Keratinocyte (primary cell): ENCODE measurements at regions not wholly inside any gene's neighbourhood (a gene's known extent, or its start where the extent isn't known, plus 50 kb on each side); places are given as distances from the start of the nearest gene placed in this dataset.

Experiments used
- CTCF ChIP-seq, 3 experiments: IDR thresholded peaks in 1 of 3; conservative IDR thresholded peaks in 1 of 3; optimal IDR thresholded peaks in 1 of 3; 2 replicates in 2 of 3; 3 replicates in 1 of 3; pipeline versions ENCODE3 to v1.5.1; 2011; ENCODE audit warnings: low read length in 3 of 3, mild to moderate bottlenecking in 3 of 3, moderate library complexity in 2 of 3, control low read depth in 1 of 3, inconsistent platforms in 1 of 3; ENCODE audit not compliant: insufficient read depth in 2 of 3; ENCODE audit errors: extremely low read depth in 1 of 3
- EZH2 ChIP-seq: IDR thresholded peaks from one replicate; pipeline ENCODE4 v1.6.1; 2012; ENCODE audit warnings: inconsistent platforms, mild to moderate bottlenecking, low read length, moderate library complexity

GRCh38 chr13:73983109-73983508, 151.1 kb downstream of the KLF12 start:
- TF ChIP-seq EZH2 (no peak), CTCF (optimal IDR thresholded peaks at IDR 0.05 in 1 of 3, IDR thresholded peaks at IDR 0.05 in 1 of 3, conservative IDR thresholded peaks at IDR 0.05 in 1 of 3; ENCODE audit: extremely low read depth in 1 of 3, insufficient read depth in 2 of 3, low read length in 3 of 3) (no peak)
